ENCODE measurements at regions not wholly inside any gene's neighbourhood (a gene's known extent, or its start where the extent isn't known, plus 50 kb on each side); places are given as distances from the start of the nearest gene placed in this dataset.
"Not testable (repeated sequence)": the region's sequence is repeated elsewhere in the genome, so short reads cannot be mapped to it uniquely, and the experiment has no call there.

DNA sequence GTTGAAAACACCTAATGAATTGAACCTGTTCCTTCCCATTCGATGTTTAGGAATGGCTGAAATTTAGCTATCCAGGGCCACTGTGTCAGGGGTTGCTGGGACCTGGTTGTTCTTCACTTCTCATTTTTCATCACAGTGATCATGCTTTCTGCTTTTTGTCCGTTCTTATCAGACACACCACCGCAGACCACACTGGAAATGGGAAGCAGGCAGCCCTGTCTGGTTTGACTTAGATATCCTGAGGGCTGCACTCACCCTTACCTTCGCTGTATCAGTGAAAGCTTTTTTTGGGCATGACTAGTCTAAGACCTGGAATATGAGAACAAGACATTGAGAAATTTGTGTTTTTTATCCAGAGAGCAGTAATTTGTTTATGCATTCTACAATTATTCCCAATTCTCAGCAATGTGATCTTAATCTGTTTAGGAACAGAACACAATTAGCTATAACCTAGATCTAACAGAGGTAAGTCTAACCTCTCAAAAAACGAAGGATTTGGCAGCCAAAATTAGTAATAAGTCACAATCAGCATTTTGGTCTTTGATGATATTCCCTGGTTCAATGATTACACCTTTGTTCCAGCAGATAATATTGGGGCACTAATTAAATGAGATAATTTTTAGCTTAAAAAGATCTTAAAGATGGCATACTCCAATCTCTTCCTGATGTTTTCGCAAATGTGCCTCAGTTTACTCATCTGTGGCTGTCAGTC lies 126.0 kb upstream of the GOT2 start:
- intact Hi-C loops (cut with DNase I; ENCODE audit: low total_unique reads) (no loop called here), in situ Hi-C loops (cut with MboI; ENCODE audit: low sequenced_read_pairs in 4 of 4) (no loop called here)
- Histone ChIP-seq H3K27ac (no peak overlapping the region), H3K4me1 (no peaks in the 10 kb centered on the region), H3K9me3 (no peaks in the 10 kb centered on the region), H3K4me3 (no peak overlapping the region), H3K36me3 (no peaks in the 10 kb centered on the region), H3K27me3 (no peaks in the 10 kb centered on the region)
- DNase-seq: no peak
- ATAC-seq: no peak
- TF ChIP-seq POLR2A (IDR thresholded peaks at IDR 0.05): no peak
- TF ChIP-seq, protein P1, sequence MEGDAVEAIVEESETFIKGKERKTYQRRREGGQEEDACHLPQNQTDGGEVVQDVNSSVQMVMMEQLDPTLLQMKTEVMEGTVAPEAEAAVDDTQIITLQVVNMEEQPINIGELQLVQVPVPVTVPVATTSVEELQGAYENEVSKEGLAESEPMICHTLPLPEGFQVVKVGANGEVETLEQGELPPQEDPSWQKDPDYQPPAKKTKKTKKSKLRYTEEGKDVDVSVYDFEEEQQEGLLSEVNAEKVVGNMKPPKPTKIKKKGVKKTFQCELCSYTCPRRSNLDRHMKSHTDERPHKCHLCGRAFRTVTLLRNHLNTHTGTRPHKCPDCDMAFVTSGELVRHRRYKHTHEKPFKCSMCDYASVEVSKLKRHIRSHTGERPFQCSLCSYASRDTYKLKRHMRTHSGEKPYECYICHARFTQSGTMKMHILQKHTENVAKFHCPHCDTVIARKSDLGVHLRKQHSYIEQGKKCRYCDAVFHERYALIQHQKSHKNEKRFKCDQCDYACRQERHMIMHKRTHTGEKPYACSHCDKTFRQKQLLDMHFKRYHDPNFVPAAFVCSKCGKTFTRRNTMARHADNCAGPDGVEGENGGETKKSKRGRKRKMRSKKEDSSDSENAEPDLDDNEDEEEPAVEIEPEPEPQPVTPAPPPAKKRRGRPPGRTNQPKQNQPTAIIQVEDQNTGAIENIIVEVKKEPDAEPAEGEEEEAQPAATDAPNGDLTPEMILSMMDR (IDR thresholded peaks at IDR 0.05 in 4 of 5, conservative IDR thresholded peaks at IDR 0.05 in 1 of 5): no peak

DNA sequence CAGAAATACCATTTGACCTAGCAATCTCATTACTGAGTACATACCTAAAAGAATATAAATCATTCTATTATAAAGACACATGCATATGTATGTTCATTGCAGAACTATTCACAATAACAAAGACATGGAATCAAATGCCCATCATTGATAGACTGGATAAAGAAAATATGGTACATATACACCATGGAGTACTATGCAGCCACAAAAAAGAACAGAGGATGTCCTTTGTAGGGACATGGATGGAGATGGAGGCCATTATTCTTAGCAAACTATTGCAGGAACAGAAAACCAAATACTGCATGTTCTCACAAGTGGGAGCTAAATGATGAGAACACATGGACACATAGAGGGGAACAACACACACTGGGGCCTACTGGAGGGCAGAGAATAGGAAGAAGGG lies 124.5 kb upstream of the GOT2 start:
- intact Hi-C loops (cut with DNase I; ENCODE audit: low total_unique reads); H3K27ac ChIP-seq; H3K4me1 ChIP-seq; in situ Hi-C loops (cut with MboI; ENCODE audit: low sequenced_read_pairs in 4 of 4); H3K4me3 ChIP-seq; ATAC-seq; H3K36me3 ChIP-seq; H3K9me3 ChIP-seq; H3K27me3 ChIP-seq; DNase-seq: not testable (repeated sequence)

DNA sequence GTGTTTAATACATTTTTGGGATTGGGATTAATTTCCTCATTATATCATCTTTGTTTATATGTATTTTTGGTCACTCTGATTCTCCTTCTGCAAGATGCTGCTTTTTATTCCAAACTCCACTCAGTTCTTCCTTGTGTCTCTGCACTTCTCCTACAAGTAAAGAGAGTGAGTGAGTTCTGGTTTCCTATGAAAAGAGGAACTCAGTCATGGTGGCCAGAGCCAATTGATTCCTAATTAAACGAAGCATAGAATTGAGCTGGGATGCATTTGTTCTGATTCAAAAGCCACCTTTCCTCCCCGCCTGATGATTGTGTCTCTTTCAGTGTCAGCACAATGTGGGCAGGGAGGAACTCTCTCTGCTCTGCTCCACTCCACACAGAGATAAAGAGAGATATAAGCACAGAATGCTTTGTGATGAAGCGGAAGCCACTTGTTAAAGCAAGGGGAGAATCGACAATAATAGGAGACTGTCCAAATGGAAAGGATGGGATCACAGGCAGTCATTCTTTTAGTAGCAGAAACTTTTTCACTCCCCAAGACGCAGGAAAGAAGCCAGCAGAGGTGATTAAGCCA lies 121.3 kb upstream of the GOT2 start:
- Histone ChIP-seq H3K27ac (no peak overlapping the region), H3K9me3 (no peaks in the 10 kb centered on the region), H3K4me1 (no peaks in the 10 kb centered on the region), H3K4me3 (no peak overlapping the region), H3K27me3 (no peaks in the 10 kb centered on the region), H3K36me3 (no peaks in the 10 kb centered on the region)
- ATAC-seq (no peak), DNase-seq (no peak)
- no peak for TF ChIP-seq POLR2A (IDR thresholded peaks at IDR 0.05)
- TF ChIP-seq, protein P1 (IDR thresholded peaks at IDR 0.05 in 4 of 5, conservative IDR thresholded peaks at IDR 0.05 in 1 of 5): no peak
- intact Hi-C loops (cut with DNase I; ENCODE audit: low total_unique reads) (no loop called here), in situ Hi-C loops (cut with MboI; ENCODE audit: low sequenced_read_pairs in 4 of 4) (no loop called here)

DNA sequence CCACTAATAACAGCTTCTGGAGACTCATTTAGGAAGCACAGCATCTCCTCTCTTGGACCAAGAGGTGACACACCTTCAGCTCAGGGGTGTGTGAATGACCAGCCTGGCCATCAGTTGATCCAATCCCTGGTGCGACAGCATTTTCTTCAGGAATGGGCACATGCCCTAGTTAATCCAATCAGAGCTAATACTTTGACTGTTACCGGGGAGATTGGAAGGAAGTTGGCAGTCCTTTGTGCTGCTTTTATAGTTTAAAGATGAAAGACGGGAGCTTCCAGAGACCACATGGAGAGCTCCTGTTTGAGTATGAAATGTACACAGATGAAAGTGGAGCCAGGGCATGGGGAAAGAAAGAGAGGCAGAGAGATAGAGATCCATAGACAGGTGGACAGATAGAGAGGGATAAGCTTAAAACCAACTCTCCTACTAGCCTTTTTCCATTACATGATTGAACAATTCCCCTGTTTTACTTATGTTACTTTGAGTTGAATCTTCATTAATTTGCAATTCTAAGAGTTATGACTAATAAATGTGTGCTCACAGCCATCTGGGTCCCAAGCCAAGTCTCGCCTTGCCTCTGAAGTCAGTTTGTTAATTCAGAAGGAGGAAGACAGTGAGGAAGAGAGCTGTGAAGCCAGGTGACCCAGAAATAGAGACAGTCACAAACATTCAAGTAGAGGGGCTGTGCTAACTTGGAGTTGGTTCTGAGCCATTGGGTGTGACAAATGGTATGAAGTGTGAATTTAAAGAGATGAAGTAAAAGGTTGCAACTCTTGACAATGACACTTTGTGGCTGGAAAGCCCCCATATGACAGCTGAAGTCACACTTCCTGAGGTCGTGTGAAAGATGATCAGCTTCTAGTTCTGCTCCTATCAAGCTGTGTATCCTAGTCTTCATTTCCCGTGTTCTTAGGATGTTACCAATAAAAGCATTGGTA lies 120.0 kb upstream of the GOT2 start:
- TF ChIP-seq, protein P1 (IDR thresholded peaks at IDR 0.05 in 4 of 5, conservative IDR thresholded peaks at IDR 0.05 in 1 of 5): no peak
- TF ChIP-seq POLR2A (IDR thresholded peaks at IDR 0.05): no peak
- in situ Hi-C loops (cut with MboI; ENCODE audit: low sequenced_read_pairs in 4 of 4): no loop called here
- DNase-seq: no peak

DNA sequence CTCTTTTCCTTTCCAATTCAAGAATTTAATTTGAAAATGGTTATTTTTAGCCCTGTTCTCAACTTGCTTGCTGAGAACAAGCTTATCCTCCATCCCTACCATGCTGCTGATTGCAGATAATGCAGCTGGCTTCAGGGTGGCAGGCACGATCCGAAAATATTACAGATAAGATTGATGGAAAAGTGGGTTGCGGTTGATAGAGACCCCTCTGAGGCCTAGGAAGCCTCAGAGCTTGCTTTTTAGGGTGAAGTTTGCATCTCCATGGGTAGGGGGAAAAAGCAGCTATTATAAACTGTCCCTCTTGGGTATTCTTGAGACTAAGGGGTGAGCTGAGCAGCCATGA lies 116.5 kb upstream of the GOT2 start:
- H3K27ac ChIP-seq: no peak overlapping the region
- intact Hi-C loops (cut with DNase I; ENCODE audit: low total_unique reads): no loop called here
- ATAC-seq (no peak), DNase-seq (no peak)
- no peaks in the 10 kb centered on the region for H3K36me3 ChIP-seq
- no peaks in the 10 kb centered on the region for H3K9me3 ChIP-seq
- H3K4me1 ChIP-seq: no peaks in the 10 kb centered on the region
- H3K4me3 ChIP-seq: no peak overlapping the region
- TF ChIP-seq, protein P1 (IDR thresholded peaks at IDR 0.05 in 4 of 5, conservative IDR thresholded peaks at IDR 0.05 in 1 of 5): no peak
- TF ChIP-seq POLR2A (IDR thresholded peaks at IDR 0.05): no peak
- in situ Hi-C loops (cut with MboI; ENCODE audit: low sequenced_read_pairs in 4 of 4): no loop called here
- H3K27me3 ChIP-seq: no peaks in the 10 kb centered on the region

More for the DNA sequence above, 120.0 kb upstream of the GOT2 start:
- H3K4me1 ChIP-seq: no peaks in the 10 kb centered on the region
- no peaks in the 10 kb centered on the region for H3K9me3 ChIP-seq
- H3K27me3 ChIP-seq: no peaks in the 10 kb centered on the region
- H3K4me3 ChIP-seq: no peak overlapping the region
- H3K27ac ChIP-seq: no peak overlapping the region
- ATAC-seq: no peak
- H3K36me3 ChIP-seq: no peaks in the 10 kb centered on the region
- intact Hi-C loops (cut with DNase I; ENCODE audit: low total_unique reads): no loop called here
